HUDEP-2 (cell line): ENCODE measurements at regions not wholly inside any gene's neighbourhood (a gene's known extent, or its start where the extent isn't known, plus 50 kb on each side); places are given as distances from the start of the nearest gene placed in this dataset.
"Not testable (repeated sequence)": the region's sequence is repeated elsewhere in the genome, so short reads cannot be mapped to it uniquely, and the experiment has no call there.

ENCODE experiments used
- DNase-seq, 76 experiments: peaks; one replicate each; lab custom pipeline; 2025; ENCODE audit not compliant: unreplicated experiment in 76 of 76; lab: John Stamatoyannopoulos, UW

DNA sequence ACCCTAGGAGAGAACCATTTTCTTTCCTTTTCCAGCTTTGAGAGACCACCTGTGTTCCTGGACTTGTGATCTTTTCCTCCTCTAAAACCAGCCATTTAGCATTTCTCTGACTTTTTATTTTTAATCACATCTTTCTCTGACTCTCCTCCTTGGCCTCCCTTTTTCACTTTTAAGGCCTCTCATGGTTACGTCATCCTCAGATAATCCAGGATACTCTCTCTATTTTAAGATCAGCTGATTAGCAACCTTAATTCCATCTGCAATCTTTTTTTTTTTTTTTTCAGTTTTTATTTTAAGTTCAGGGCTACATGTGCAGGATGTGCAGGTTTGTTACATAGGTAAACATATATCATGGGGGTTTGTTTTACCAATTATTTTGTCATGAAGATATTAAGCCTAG, 54.0 kb downstream of the RFPL4B start:
- no peak for DNase-seq

DNA sequence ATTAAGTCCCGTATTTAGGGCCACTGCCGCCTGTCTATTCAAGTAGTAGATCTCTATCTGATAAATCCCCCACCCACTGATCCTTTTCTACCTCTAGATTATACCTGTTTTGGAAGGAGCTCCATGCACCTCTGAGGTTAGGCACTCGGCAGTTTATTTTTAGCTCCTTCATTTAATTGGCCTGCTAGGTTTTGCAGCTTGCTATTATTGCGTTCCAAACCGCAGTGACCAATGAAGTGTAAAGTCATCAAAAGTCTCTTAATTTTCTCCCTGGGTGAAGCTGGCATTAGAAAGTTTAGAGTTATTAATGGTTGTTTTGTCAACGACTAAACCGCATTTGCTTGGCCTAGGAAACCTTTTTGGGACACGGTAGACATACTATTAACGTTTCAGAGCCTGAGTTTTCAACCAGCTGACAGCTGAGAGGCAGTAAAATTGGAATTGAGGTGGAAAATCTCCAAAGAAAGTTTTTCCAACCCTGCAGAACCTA, 60.0 kb downstream of the RFPL4B start:
- DNase-seq, result no peak

DNA sequence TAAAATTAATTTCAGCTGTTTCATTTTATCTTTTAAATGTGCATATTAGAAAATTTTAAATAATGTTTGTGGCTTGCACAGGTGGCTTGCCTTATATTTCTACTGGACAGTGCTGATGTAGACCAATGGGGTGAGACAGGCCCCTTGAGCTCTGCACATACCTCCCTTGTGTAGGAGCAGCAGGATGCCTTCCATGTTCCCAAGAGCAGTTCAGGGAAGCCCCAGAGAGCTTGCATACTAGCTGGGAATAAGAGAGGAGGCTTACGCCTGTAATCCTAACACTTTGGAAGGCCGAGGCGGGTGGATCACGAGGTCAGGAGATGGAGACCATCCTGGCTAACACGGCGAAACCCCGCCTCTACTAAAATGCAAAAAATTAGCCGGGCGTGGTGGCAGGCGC, 61.4 kb downstream of the RFPL4B start:
- no peak for DNase-seq

DNA sequence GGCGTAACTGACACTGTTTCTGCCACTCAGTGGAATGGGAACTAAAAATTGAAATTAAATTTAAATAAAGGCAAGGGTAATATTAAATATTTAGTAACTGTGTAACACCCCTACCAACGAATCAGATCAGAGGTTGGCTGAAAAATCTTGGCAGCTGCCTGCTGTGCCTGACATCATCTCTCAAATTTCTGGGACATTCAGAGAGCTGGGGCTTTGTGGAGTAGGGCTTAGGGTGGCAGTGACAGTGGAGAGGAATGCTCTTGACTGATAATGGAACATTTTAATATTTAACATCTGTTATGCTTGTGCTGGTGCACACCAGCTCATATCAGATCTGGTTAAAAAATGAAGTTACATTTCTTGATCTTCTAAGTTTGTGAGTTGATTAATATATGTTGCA, 62.2 kb downstream of the RFPL4B start:
- DNase-seq, result no peak

DNA sequence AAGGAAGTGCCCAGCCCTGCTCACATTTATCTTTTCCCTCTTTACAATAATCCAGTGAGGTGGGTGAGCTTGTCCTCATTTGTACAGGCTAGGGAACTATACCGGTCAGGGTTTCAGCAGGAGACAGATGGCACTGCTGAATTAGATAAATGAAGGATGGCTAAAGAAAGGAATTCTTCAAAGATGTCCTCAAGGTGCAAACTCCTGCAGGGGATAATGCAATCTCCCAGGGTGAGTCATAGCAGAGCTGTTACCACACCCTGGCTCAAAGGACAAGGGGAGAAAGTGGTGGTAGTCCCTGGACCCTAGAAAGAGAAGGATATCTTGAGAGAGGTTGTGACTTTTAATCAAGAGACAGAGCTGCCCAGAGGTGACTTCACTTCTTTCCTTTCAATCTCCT, 66.7 kb downstream of the RFPL4B start:
- no peak for DNase-seq

DNA sequence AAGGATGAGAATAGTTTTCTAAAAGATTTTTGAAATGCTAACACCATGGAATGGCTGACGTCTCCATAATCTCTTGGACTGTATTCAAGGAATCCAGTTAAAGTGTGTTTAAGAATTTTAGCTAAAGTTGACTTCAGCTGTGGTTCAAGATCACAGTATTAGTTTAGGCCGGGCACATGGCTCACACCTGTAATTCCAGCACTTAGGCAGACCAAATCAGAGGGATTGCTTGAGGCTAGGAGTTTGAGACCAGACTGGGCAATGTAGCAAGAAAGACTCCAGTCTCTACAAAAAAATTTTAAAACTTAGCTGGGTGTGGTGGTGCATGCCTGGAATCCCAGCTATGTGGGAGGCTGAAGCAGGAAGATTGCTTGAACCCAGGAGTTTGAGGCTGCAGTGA, 68.2 kb downstream of the RFPL4B start:
- DNase-seq, result no peak

DNA sequence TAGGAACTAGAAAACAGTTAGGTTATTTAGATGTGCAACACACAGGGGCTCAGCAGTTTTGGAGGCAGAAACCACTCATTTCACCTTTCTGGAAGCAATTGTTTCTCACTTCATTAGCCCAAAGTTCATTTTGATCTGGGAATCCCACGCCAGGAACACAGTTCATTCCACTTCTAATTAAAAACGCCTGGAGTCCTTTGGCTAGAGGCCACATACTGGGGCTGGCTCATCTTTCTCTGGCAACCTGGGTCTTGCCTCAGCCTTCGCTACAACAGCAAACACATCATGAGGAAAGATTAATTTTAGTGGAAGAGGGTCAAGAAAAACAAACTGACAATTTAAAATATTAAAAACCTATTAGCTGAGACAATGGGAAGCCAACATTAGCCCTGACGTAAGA, 69.7 kb downstream of the RFPL4B start:
- DNase-seq, result no peak

DNA sequence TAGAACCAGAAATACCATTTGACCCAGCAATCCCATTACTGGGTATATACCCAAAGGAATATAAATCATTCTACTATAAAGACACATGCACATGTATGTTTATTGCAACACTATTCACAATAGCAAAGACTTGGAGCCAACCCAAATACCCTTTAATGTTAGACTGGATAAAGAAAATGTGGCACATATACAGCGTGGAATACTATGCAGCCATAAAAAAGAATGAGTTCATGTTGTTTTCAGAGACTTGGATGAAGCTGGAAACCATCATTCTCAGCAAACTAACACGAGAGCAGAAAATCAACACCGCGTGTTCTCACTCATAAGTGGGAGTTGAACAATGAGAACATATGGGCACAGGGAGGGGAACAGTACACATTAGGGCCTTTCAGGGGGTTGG, 79.9 kb downstream of the RFPL4B start:
- DNase-seq, result not testable (repeated sequence)

DNA sequence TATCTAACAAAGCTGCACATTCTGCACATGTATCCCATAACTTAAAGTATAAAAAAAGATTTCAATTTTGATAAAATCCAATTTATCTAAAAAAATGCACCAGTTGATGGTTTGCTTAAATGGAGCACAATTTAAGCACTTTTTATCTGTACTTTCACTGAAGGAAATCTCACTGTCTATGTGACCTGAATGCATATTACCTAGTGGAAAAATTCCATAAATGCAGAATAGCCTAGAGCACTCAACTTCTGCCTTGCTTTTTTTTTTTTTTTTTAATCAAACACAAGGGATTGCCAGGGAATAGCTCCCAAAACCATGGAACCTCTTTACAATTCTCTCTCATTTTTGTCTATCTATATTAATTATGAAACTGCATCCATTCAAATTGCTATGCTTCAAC, 80.4 kb downstream of the RFPL4B start:
- no peak for DNase-seq

DNA sequence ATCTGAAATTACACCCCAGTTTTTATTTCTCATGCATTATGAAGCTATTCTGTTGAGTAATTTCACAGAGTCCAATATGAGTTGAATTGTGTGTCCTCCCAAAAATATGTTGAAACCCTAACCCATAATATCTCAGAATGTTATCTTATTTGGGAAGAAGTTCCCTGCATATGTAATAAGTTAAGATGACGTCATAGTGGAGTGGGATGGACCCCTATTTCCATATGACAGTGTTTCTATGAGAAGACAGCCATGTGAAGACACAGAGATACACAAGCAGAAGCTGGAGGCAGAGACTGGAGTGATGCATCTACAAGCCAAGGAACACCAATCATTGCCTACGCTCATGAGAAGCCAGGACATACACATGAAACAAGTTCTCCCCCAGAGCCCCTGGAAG, 81.3 kb downstream of the RFPL4B start:
- no peak for DNase-seq

DNA sequence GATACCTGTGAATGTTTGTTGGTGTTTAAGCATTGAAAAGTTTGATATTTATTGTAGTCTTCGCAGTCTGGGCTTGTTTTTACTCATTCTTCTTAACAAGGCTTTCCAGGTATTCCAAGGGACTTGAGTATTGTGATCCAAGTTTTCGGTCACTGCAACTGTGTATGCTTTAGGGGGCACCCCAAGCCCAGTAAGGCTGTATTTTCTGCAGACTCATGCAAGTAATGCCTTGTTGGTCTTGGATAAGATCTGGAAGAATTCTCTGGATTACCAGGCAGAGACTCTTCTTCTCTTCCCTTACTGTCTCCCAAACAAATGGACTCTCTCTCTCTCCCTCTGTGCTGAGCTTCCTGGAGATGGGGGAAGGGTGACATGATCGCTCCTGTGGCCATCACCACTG, 82.1 kb downstream of the RFPL4B start:
- DNase-seq, result no peak

DNA sequence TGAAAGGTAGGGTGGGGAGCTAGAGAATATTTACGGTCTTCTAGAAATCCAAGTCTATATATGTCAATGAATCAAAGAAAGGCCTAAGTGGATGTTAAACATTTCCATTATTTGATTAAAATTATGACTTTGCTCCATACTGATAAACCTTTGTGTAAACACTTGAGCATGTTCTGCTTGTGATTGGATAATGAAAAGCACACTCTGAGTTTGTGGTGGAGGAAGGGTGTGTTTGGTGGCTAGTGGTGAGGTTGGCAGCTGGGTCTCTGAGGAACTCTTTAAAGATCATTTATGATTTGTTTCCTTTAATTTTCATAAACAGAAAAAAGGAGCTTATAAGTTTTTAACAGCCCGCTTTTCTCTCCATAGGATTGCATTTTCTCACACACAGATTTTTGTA, 84.7 kb downstream of the RFPL4B start:
- DNase-seq, result no peak

DNA sequence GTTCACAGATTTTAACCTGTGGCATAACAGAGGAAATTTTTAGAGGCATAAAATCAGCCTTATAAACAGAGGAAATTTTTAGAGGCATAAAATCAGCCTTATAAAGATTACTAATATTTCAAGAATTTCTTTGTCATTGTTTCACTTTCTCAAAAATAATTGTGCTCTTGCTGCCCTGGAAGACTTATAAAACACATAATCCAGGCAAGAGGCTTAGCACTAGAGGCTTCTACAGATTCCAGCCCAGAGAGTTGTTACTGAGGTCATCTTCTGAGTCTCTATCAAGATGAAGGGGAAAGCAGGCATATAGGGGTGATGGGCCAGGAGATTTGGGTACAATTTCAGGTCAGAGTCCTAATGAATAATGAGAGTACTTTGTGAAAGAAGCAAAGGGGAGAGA, 85.7 kb downstream of the RFPL4B start:
- no peak for DNase-seq

DNA sequence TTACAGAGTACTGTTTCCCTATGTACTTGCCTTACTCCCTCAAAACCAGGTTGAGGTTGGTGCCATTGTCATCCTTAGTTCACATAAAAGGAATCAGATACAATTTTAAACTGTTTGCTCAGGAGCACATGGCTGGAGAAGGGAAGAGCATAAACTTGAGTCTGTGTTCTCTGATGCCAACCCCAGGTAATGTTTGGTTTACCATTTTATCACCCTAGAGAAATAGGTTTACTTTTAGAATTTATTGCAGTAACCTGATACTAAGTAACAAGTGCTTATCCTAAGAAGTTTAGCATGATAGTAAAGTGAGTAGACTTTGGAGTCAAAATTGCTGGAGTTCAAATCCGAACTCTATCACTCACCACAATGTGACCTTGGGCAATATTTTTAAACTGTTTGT, 86.3 kb downstream of the RFPL4B start:
- no peak for DNase-seq

DNA sequence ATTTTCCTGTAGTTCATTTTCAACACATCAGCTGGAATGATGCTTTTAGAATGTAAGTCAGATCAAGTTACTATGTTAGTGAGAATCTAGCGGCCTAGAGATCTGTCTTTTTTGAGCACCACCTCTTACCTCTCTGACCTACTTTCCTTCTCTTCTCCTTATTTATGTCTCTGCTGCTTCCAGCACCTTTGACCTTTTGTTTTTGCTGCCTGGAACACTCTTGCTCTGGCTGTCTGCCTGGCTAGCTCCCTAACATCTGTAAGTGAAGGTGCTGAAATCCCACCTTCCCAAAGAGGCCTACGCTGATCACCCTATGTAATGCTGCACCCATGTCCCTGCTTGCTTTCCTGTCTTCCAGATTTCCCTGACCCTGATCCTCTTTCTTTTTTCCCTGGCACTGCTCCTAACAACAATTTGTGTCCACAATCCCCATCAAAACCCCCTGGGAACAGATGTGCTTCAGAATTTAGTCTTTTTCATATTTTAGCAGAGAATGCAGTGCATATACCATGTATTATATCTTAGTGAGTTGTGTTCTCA, 87.8 kb downstream of the RFPL4B start:
- no peak for DNase-seq

DNA sequence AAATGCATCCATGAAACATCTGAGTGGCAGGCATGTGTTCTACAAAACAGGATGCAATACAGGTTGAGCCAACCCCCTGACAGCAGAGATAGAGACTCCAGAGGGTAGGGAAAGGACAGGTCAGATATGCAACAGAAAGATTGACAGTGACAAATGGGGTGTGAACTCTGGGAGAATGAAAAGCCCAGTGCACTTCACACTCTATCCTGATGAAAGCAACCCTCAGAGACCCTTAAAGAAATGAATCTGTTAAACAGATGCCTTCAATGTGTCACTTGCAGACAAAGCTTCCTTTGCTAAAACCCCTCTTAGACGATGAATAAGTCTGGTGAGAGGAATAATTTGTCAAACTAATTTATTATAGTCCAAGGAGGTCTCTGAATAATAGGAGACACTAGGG, 89.9 kb downstream of the RFPL4B start:
- no peak for DNase-seq

DNA sequence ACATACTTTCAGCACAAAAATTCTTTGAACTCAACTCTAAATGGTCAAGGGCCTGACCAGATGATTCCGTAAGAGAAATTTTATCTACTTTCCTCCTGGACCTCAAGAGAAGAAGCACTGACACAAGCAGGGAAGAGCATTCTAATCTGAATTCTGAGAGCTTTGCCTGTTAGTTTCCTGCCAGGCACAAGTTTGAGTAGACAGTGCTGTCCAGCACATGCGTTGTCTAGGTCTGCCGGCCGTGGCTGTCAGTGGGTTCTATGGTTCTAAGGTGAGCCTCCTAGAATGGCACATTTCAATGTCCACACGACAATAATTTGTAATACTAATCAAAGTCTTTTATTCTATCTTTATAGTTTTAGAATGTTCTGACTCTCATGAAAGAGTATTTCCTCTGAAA, 91.9 kb downstream of the RFPL4B start:
- DNase-seq, result no peak

DNA sequence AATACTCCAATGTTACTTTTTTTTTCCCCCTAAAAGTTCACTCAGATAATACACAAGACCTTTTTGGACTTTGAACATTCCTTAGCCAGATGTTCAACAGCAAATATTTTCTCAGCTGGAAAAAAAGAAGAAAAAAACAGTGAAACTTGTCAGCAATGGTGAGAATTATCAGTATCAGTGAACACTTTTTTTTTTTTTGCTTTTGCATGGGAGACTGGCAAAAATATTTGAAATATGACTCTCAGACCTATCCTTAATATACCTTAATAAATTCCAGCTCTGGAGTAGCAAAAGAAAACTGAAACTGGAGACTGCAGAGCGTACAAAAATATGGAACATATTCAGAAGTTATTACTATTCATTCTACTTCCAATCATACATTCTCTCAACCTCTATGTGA, 92.3 kb downstream of the RFPL4B start:
- DNase-seq, result no peak

DNA sequence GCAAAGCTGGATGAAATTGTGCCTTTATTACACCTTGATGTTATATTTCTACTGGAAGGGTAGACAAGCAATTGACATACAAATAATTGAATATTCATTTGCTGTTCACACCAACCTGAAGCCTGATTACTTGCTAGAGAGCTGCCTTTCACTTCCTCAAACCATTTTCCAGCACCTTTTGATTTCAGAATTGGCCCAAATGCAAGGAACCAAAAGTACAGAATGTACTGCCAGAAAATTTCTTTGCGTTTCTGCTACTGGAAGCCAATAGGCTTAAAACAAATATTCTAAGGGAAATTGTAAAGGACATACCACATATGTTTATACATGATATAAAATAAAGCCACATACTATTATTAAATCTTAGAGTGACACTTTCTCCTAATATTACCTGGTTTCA, 94.5 kb downstream of the RFPL4B start:
- DNase-seq, result no peak

DNA sequence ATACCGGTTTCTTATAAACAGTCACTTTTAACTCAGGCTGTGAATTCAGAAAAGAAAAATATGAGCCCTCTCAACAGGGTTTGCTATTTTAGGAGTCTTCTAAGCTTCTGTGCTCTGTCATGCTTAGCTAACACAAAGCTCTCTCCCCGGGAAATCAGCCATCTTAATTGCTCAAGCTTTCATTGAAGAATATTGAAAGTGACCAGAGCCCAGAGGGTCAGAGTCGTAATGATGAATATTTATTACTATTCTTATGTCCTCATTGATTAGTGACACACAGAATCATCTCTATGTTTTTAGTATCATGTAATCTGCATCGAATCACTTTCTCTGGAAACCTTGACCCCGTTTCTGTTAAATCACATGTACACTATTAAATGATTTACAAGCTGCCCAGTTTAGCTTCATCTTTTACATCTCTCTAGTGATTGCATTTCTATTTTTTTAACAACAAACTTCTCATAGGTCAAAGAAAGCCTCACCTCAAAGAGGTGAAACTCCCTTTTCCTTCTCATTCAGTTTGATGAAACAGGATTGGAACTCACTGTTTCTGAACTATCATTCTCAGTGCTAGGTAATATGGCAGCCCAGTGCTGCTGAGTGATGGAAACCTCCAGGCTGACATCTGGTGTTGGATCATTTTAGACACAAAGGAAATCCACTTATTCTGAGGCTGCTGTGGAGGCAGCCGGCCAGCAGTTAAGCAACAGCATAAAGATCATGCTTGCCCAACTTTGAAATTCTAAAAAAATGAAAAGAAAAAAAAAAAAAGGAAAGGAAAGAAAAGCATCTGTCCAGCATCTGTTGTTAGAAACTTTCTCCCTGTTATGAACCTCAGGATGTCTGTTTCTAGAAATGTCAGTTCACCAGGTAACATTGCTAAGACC, 96.3 kb downstream of the RFPL4B start:
- no peak for DNase-seq

DNA sequence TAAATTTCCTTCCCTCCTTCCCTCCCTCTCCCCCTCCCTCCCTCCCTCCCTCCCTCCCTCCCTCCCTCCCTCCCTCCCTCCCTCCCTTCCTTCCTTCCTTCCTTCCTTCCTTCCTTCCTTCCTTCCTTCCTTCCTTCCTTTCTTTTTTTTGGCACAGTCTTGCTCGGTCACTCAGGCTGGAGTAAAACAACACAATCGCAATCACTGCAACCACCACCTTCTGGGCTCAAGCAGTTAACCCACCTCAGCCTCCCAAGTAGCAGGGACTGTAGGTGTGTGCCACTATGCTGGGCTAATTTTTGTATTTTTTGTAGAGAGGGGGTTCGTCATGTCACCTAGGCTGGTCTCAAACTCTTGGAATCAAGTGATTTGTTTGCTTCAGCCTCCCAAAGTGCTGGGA, 101.7 kb downstream of the RFPL4B start:
- not testable (repeated sequence) for DNase-seq

DNA sequence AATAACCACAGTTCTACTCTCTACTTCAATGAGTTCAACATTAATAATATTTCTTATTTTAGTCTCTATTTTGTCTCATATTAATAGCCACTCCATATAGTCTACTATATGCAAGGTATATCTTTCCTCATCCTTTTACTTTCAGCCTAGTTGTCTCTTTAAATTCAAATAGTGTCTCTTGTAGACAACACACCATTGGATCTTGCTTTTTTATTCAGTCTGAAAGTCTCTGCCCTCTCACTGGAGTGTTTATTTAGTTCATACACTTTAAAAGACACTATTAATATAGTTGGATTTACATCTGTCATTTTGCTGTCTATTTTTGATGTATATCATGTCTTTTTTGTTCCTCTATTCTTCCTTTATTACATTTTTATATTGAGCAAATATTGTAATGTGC, 103.5 kb downstream of the RFPL4B start:
- no peak for DNase-seq
